Esophagus squamous epithelium (tissue), 5 donors: ENCODE measurements at regions not wholly inside any gene's neighbourhood (a gene's known extent, or its start where the extent isn't known, plus 50 kb on each side); places are given as distances from the start of the nearest gene placed in this dataset.

Experiments
- DNase-seq: peaks from one replicate; lab custom pipeline; 2025; lab: John Stamatoyannopoulos, UW
- H3K27ac ChIP-seq, 4 donors: fragments of 200-600 bp; sonication (generic); one replicate each; pipeline ENCODE4 v1.5.1; 2016 to 2019; ENCODE audit warnings: mild to moderate bottlenecking in 1 of 4
- H3K27me3 ChIP-seq, 4 donors: fragments of 200-600 bp; sonication (generic); 1 replicate in 3 of 4; 2 replicates in 1 of 4; pipeline versions ENCODE4 v1.5.1 to v1.6.0; 2017 to 2021; ENCODE audit warnings: antibody characterized with exemption in 1 of 4
- H3K36me3 ChIP-seq, 3 donors: fragments of 200-600 bp; sonication (generic); one replicate each; pipeline ENCODE4 v1.5.1; 2016 to 2019
- H3K4me1 ChIP-seq, 3 donors: fragments of 200-600 bp; sonication (generic); one replicate each; pipeline ENCODE4 v1.5.1; 2017 to 2019
- H3K4me3 ChIP-seq, 4 donors: fragments of 200-600 bp; sonication (generic); 1 replicate in 3 of 4; 2 replicates in 1 of 4; pipeline ENCODE4 v1.5.1; 2016 to 2019; ENCODE audit warnings: mild to moderate bottlenecking in 2 of 4, moderate library complexity in 1 of 4
- H3K9me3 ChIP-seq, 3 donors: fragments of 200-600 bp; sonication (generic); one replicate each; pipeline ENCODE4 v1.5.1; 2016 to 2019
- CTCF ChIP-seq, 6 experiments: fragments of 450-650 bp in 4 of 6; fragments of 200-600 bp in 2 of 6; sonication (generic) in 2 of 6; IDR thresholded peaks; one replicate each; pipeline ENCODE4 v1.5.1; 2016 to 2019; ENCODE audit warnings: antibody characterized with exemption in 6 of 6, mild to moderate bottlenecking in 4 of 6, moderate library complexity in 4 of 6
- POLR2A ChIP-seq, 4 donors: fragments of 450-650 bp; IDR thresholded peaks; one replicate each; pipeline ENCODE4 v1.6.1; 2017; ENCODE audit warnings: antibody characterized with exemption in 4 of 4, mild to moderate bottlenecking in 4 of 4, moderate library complexity in 3 of 4
- WGBS, 2 donors: methylation state at CpG; one replicate each; pipeline ENCODE4 v1.1.5; 2018; 5-methylcytosine and 5-hydroxymethylcytosine counted together
- intact Hi-C: fragments of 100-400 bp; cut with DNase I; formaldehyde crosslinking; loops from one replicate; pipeline ENCODE4 v1.15.0; 2022
- donor health status: DM: yes; HTN: yes; CAD: no.

DNA sequence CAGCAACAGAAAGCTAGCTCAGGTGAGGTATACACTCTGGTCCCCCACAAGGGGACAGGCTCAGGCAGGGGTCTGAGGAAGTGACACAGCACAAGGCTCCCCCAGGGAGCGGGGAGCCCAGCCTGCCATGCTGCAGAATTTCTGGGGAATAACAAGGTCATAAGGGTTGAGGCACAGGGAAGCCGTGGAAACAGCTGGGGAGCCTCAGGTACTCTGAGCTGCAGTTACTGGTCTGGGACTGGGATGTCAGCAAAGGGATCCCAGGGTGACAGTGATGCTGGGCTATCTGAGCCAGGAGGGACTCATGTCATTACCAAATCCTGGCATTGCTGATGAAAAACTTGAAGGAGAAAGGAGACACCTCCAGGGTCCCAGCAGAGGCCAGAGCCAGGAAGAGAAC, 64.4 kb upstream of the NANOS1 start:
- 87 to 100% methylated on average over 2 of the region's 2 CpGs for WGBS, 2 donors
- TF ChIP-seq POLR2A (IDR thresholded peaks at IDR 0.05), result no peak
- no peak for TF ChIP-seq CTCF (IDR thresholded peaks at IDR 0.05)

GRCh38 chr10:118965645-118966044, 63.9 kb upstream of the NANOS1 start:
- intact Hi-C loops, result no loop called here
- 61 to 69% methylated on average over 3 to 4 of the region's 9 CpGs for WGBS, 2 donors
- H3K4me3 ChIP-seq, result no peak overlapping the region
- H3K27me3 ChIP-seq, result peaks cover 0 to 17% (median 0%) of the 10 kb centered on the region in 4 donors
- H3K9me3 ChIP-seq, result no peaks in the 10 kb centered on the region
- H3K4me1 ChIP-seq, result peaks cover 0 to 11% (median 0%) of the 10 kb centered on the region in 3 donors
- DNase-seq, result no peak
- H3K36me3 ChIP-seq, result no peaks in the 10 kb centered on the region
- H3K27ac ChIP-seq, result no peak overlapping the region
- TF ChIP-seq POLR2A (IDR thresholded peaks at IDR 0.05) (no peak), CTCF (IDR thresholded peaks at IDR 0.05) (no peak)

More for the DNA sequence above, 64.4 kb upstream of the NANOS1 start:
- no peak for DNase-seq
- H3K27me3 ChIP-seq, result peaks cover 0 to 17% (median 0%) of the 10 kb centered on the region in 4 donors
- no peak overlapping the region for H3K4me3 ChIP-seq
- H3K9me3 ChIP-seq, result no peaks in the 10 kb centered on the region
- peaks cover 0 to 17% (median 4%) of the 10 kb centered on the region in 3 donors for H3K4me1 ChIP-seq
- no peaks in the 10 kb centered on the region for H3K36me3 ChIP-seq
- H3K27ac ChIP-seq, result no peak overlapping the region
- intact Hi-C loops, result no loop called here

DNA sequence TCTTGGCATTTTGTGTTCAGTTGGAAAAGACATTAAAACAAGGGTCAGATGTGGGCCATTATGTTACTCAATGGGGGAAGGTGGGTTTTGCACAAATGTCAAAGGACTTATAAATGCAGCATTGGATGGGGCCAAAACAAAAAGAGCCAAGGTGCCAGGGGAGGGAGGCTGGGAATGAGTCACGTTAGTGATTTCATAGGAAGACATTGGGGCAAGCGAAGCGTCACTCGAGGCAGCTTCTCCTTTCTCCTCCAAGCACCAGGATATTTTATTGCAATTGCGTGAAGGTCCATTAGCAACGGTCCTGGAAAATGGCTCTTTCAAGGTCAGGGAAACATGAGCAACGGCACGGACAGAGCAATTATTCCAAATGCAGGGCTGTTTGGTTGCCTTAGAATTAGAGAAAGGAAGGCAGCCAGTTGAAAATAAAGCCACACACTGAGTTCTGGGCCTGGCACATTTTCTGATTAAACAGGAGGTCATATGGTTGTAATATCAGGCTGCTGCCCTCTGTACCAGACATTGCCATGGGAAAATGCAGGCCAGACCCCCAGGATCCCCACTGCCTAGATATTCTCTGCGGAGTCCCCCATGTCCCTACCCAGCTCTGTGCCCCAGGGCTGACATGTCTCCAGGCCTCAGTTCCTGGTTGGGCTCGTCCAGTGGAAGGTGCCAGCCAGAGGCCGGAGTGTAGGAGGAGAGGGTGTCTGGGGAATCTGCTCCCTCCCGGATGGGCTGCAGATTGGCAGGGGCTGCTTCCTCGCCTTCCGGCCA, 63.3 kb upstream of the NANOS1 start:
- 77 to 78% methylated on average over 8 to 9 of the region's 14 CpGs for WGBS, 2 donors
- TF ChIP-seq POLR2A (IDR thresholded peaks at IDR 0.05) (no peak), CTCF (IDR thresholded peaks at IDR 0.05) (no peak)
- Histone ChIP-seq H3K27me3 (peaks cover 0 to 17% (median 0%) of the 10 kb centered on the region in 4 donors), H3K27ac (no peak overlapping the region), H3K9me3 (no peaks in the 10 kb centered on the region), H3K4me1 (peaks cover 0 to 7% (median 0%) of the 10 kb centered on the region in 3 donors), H3K36me3 (no peaks in the 10 kb centered on the region), H3K4me3 (no peak overlapping the region)
- no peak for DNase-seq
- intact Hi-C loops, result no loop called here

GRCh38 chr10:118966850-118967125, 62.7 kb upstream of the NANOS1 start:
- no peak for DNase-seq
- Histone ChIP-seq H3K27ac (no peak overlapping the region), H3K27me3 (peaks cover 0 to 17% (median 0%) of the 10 kb centered on the region in 4 donors), H3K9me3 (no peaks in the 10 kb centered on the region), H3K4me3 (no peak overlapping the region), H3K36me3 (no peaks in the 10 kb centered on the region), H3K4me1 (peaks cover 0 to 2% (median 0%) of the 10 kb centered on the region in 3 donors)
- 89 to 100% methylated on average over 2 to 4 of the region's 4 CpGs for WGBS, 2 donors
- intact Hi-C loops, result no loop called here
- TF ChIP-seq POLR2A (IDR thresholded peaks at IDR 0.05) (no peak), CTCF (IDR thresholded peaks at IDR 0.05) (no peak)

DNA sequence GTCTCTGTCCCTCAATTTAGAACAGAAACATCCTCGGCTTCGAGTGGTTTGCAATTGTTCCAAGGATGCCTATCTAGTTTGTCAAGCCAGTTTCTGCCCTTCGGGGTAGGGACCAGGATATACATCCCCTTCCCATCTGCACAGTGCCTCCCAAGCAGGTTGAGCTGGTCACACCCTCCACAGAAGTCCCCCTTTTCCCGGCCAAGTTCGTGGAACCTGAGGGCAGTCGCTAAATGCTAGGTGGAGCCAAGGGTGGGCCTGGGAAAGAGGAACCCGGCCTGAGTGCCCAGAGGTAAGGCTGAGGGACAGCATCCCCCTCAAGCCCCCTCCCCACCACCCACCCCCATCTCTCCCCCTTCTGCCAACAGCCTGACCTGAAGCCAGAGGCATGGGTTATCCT, 62.4 kb upstream of the NANOS1 start:
- peaks cover 0 to 17% (median 0%) of the 10 kb centered on the region in 4 donors for H3K27me3 ChIP-seq
- H3K4me3 ChIP-seq, result no peak overlapping the region
- no peak for DNase-seq
- H3K4me1 ChIP-seq, result no peaks in the 10 kb centered on the region
- TF ChIP-seq CTCF (IDR thresholded peaks at IDR 0.05) (no peak), POLR2A (IDR thresholded peaks at IDR 0.05) (no peak)
- no peaks in the 10 kb centered on the region for H3K36me3 ChIP-seq
- WGBS, 2 donors, result 77 to 87% methylated on average over 4 to 5 of the region's 7 CpGs
- intact Hi-C loops, result no loop called here
- H3K27ac ChIP-seq, result no peak overlapping the region
- H3K9me3 ChIP-seq, result no peaks in the 10 kb centered on the region
